PC-3 (cell line): ENCODE measurements at regions not wholly inside any gene's neighbourhood (a gene's known extent, or its start where the extent isn't known, plus 50 kb on each side); places are given as distances from the start of the nearest gene placed in this dataset.

ENCODE experiments used
- CTCF ChIP-seq: fragments of 300-600 bp; sonication (generic); conservative IDR thresholded peaks from 2 replicates; pipeline ENCODE4 v1.5.1; 2017; ENCODE audit warnings: antibody characterized with exemption, low read depth, mild to moderate bottlenecking, low read length
- EZH2 ChIP-seq: fragments of 300-600 bp; sonication (generic); IDR thresholded peaks from one replicate; pipeline ENCODE4 v1.6.1; 2017; ENCODE audit warnings: antibody characterized with exemption, mild to moderate bottlenecking, low read length; ENCODE audit not compliant: unreplicated experiment

- TF ChIP-seq CTCF = no peak
- TF ChIP-seq EZH2 = no peak
Measured at GRCh38 chr1:79928901-79929300, 922.4 kb upstream of the ADGRL4 start.
